ENCODE measurements at regions not wholly inside any gene's neighbourhood (a gene's known extent, or its start where the extent isn't known, plus 50 kb on each side); places are given as distances from the start of the nearest gene placed in this dataset.

GRCh38 chr20:48211847-48212246, 426.6 kb upstream of the SULF2 start:
- H3K9me3 ChIP-seq (replicated peaks): no peaks in the 10 kb centered on the region
- no peak overlapping the region for H3K27ac ChIP-seq (replicated peaks)
- TF ChIP-seq CTCF (IDR thresholded peaks at IDR 0.05; ENCODE audit: borderline replicate concordance): no peak
- peaks cover 41% of the 10 kb centered on the region for H3K27me3 ChIP-seq (ENCODE audit: low read depth)
- H3K36me3 ChIP-seq: no peaks in the 10 kb centered on the region
- no peaks in the 10 kb centered on the region for H3K4me1 ChIP-seq
- H3K4me3 ChIP-seq: no peak overlapping the region
- intact Hi-C loops (cut with micrococcal nuclease): no loop called here
- no peak for DNase-seq

GRCh38 chr20:48211238-48211637, 426.0 kb upstream of the SULF2 start:
- Histone ChIP-seq H3K9me3 (replicated peaks) (no peaks in the 10 kb centered on the region), H3K4me1 (no peaks in the 10 kb centered on the region), H3K36me3 (no peaks in the 10 kb centered on the region), H3K27me3 (ENCODE audit: low read depth) (peaks cover 40% of the 10 kb centered on the region), H3K4me3 (no peak overlapping the region), H3K27ac (replicated peaks) (no peak overlapping the region)
- intact Hi-C loops (cut with micrococcal nuclease): no loop called here
- TF ChIP-seq CTCF (IDR thresholded peaks at IDR 0.05; ENCODE audit: borderline replicate concordance): no peak
- DNase-seq: no peak

- H3K4me1 ChIP-seq: no peaks in the 10 kb centered on the region
- no peak for TF ChIP-seq CTCF (IDR thresholded peaks at IDR 0.05; ENCODE audit: borderline replicate concordance)
- no peak overlapping the region for H3K4me3 ChIP-seq
- intact Hi-C loops (cut with micrococcal nuclease): no loop called here
- DNase-seq: no peak
- H3K36me3 ChIP-seq: no peaks in the 10 kb centered on the region
- H3K9me3 ChIP-seq (replicated peaks): no peaks in the 10 kb centered on the region
- no peak overlapping the region for H3K27ac ChIP-seq (replicated peaks)
- H3K27me3 ChIP-seq (ENCODE audit: low read depth): peaks cover 32% of the 10 kb centered on the region
These were observed 425.1 kb upstream of the SULF2 start for GRCh38 chr20:48210111-48211027.

GRCh38 chr20:48209102-48209501, 423.8 kb upstream of the SULF2 start:
- no peaks in the 10 kb centered on the region for H3K9me3 ChIP-seq (replicated peaks)
- no peak for TF ChIP-seq CTCF (IDR thresholded peaks at IDR 0.05; ENCODE audit: borderline replicate concordance)
- no peaks in the 10 kb centered on the region for H3K4me1 ChIP-seq
- no peak overlapping the region for H3K27ac ChIP-seq (replicated peaks)
- intact Hi-C loops (cut with micrococcal nuclease): no loop called here
- H3K4me3 ChIP-seq: no peak overlapping the region
- no peaks in the 10 kb centered on the region for H3K36me3 ChIP-seq
- H3K27me3 ChIP-seq (ENCODE audit: low read depth): peaks cover 36% of the 10 kb centered on the region
- DNase-seq: no peak

- H3K9me3 ChIP-seq (replicated peaks): no peaks in the 10 kb centered on the region
- H3K4me1 ChIP-seq: no peaks in the 10 kb centered on the region
- H3K27me3 ChIP-seq (ENCODE audit: low read depth): peaks cover 36% of the 10 kb centered on the region
- intact Hi-C loops (cut with micrococcal nuclease): no loop called here
- TF ChIP-seq CTCF (IDR thresholded peaks at IDR 0.05; ENCODE audit: borderline replicate concordance): no peak
- H3K36me3 ChIP-seq: no peaks in the 10 kb centered on the region
- H3K4me3 ChIP-seq: no peak overlapping the region
- H3K27ac ChIP-seq (replicated peaks): no peak overlapping the region
- DNase-seq: no peak
These were observed 422.9 kb upstream of the SULF2 start for GRCh38 chr20:48208176-48208575.
